Urothelium cell line (cell line): ENCODE measurements at regions not wholly inside any gene's neighbourhood (a gene's known extent, or its start where the extent isn't known, plus 50 kb on each side); places are given as distances from the start of the nearest gene placed in this dataset.
"Not testable (repeated sequence)": the region's sequence is repeated elsewhere in the genome, so short reads cannot be mapped to it uniquely, and the experiment has no call there.

ENCODE experiments used
- DNase-seq: peaks from one replicate; pipeline ENCODE4 v3.0.0; 2011; ENCODE audit warnings: low spot score, mixed read lengths
- FAIRE-seq: peaks from 2 replicates; lab custom pipeline; 2011; peaks lifted over from hg19 to GRCh38; lab: Jason Lieb, UNC

- no peak for DNase-seq
These were observed 1040.4 kb upstream of the MIR17HG start for GRCh38 chr13:90307136-90307535.

GRCh38 chr13:90308249-90308648 lies 1039.2 kb upstream of the MIR17HG start:
- FAIRE-seq (no peak), DNase-seq (no peak)

More at GRCh38 chr13:90307136-90307535, 1040.4 kb upstream of the MIR17HG start:
- no peak for FAIRE-seq

GRCh38 chr13:90311929-90312328 lies 1035.6 kb upstream of the MIR17HG start:
- FAIRE-seq, result no peak

GRCh38 chr13:90315061-90315460 lies 1032.4 kb upstream of the MIR17HG start:
- DNase-seq (no peak), FAIRE-seq (no peak)

More at GRCh38 chr13:90311929-90312328, 1035.6 kb upstream of the MIR17HG start:
- DNase-seq, result no peak

- DNase-seq (no peak), FAIRE-seq (no peak)
These were observed 1026.8 kb upstream of the MIR17HG start for GRCh38 chr13:90320664-90321063.

GRCh38 chr13:90321281-90321931 lies 1026.1 kb upstream of the MIR17HG start:
- DNase-seq, result no peak
- no peak for FAIRE-seq

- no peak for DNase-seq
- no peak for FAIRE-seq
These were observed 1017.8 kb upstream of the MIR17HG start for GRCh38 chr13:90329641-90330040.

GRCh38 chr13:90331974-90332373 lies 1015.5 kb upstream of the MIR17HG start:
- FAIRE-seq (no peak), DNase-seq (no peak)

- no peak for DNase-seq
- no peak for FAIRE-seq
These were observed 1011.0 kb upstream of the MIR17HG start for GRCh38 chr13:90336507-90336906.

GRCh38 chr13:90341348-90341747 lies 1006.1 kb upstream of the MIR17HG start:
- DNase-seq, result not testable (repeated sequence)

GRCh38 chr13:90348477-90349136 lies 998.9 kb upstream of the MIR17HG start:
- not testable (repeated sequence) for DNase-seq, FAIRE-seq

More at GRCh38 chr13:90341348-90341747, 1006.1 kb upstream of the MIR17HG start:
- not testable (repeated sequence) for FAIRE-seq

- DNase-seq (no peak), FAIRE-seq (no peak)
These were observed 994.7 kb upstream of the MIR17HG start for GRCh38 chr13:90352763-90353162.

GRCh38 chr13:90355162-90355751 lies 992.2 kb upstream of the MIR17HG start:
- FAIRE-seq (no peak), DNase-seq (no peak)

GRCh38 chr13:90360785-90361184 lies 986.7 kb upstream of the MIR17HG start:
- no peak for FAIRE-seq
- DNase-seq, result no peak

GRCh38 chr13:90362707-90363106 lies 984.8 kb upstream of the MIR17HG start:
- FAIRE-seq (no peak), DNase-seq (no peak)

- DNase-seq (no peak), FAIRE-seq (no peak)
These were observed 982.4 kb upstream of the MIR17HG start for GRCh38 chr13:90365130-90365529.

- FAIRE-seq (no peak), DNase-seq (no peak)
These were observed 973.3 kb upstream of the MIR17HG start for GRCh38 chr13:90374168-90374567.

- no peak for DNase-seq
- FAIRE-seq, result no peak
These were observed 971.6 kb upstream of the MIR17HG start for GRCh38 chr13:90375851-90376250.

- no peak for FAIRE-seq
- no peak for DNase-seq
These were observed 965.1 kb upstream of the MIR17HG start for GRCh38 chr13:90382425-90382824.

- DNase-seq (no peak), FAIRE-seq (no peak)
These were observed 961.6 kb upstream of the MIR17HG start for GRCh38 chr13:90385781-90386489.

GRCh38 chr13:90388887-90389452 lies 958.5 kb upstream of the MIR17HG start:
- DNase-seq, result no peak
- no peak for FAIRE-seq
